ENCODE measurements at regions not wholly inside any gene's neighbourhood (a gene's known extent, or its start where the extent isn't known, plus 50 kb on each side); places are given as distances from the start of the nearest gene placed in this dataset.

DNA sequence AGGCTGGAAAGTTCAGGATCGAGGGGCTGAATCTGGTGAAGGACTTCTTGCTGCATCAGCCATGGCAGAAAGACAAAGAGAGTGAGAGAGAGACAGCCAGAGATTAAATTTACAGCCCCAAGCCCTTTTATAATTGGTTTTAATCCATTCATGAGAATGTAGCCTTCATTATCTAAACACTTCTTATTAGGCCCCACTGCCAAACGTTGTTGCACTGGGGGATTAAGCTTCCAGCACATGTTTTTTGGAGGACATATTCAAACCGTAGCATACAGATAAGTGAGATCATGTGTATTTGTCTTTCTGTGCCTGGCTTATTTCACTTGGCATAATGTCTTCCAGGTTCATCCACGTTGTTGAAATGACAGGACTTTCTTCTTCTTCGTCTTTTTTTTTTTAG is 524.7 kb downstream of the SPRY1 start:
- Mint-ChIP-seq H3K4me3 (no peak overlapping the region), H3K36me3 (ENCODE audit: low read depth) (no peaks in the 10 kb centered on the region), H3K27me3 (ENCODE audit: insufficient read depth) (no peaks in the 10 kb centered on the region), H3K4me1 (ENCODE audit: low read depth) (peaks cover 15% of the 10 kb centered on the region), H3K9me3 (no peaks in the 10 kb centered on the region), H3K27ac (no peak overlapping the region)
- TF ChIP-seq CTCF (IDR thresholded peaks at IDR 0.05), result no peak
- DNase-seq, result no peak

DNA sequence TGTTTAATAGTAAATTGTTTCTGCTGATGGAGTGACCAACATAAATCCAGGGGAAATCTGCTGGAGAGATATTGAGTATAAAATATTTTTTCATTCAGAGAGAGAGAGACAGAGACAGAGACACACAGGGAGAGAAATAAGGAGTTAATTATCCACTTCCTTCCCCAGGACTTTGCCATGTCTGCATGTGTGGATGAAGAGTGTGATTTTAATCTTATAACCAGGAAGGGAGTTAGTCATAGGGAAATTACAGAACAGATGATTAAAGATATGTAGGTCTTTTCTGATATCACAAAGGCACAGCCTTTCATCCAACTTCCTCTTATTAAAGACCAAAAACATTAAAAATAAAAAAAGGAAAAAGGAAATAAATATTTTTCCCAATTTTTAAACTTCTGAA is 526.3 kb downstream of the SPRY1 start:
- no peaks in the 10 kb centered on the region for H3K36me3 Mint-ChIP-seq (ENCODE audit: low read depth)
- no peak overlapping the region; the same call in 1 of the 2 replicates for H3K27ac Mint-ChIP-seq
- TF ChIP-seq CTCF (IDR thresholded peaks at IDR 0.05), result no peak
- H3K27me3 Mint-ChIP-seq (ENCODE audit: insufficient read depth), result no peaks in the 10 kb centered on the region
- H3K4me3 Mint-ChIP-seq, result no peak overlapping the region
- no peaks in the 10 kb centered on the region for H3K9me3 Mint-ChIP-seq
- no peak for DNase-seq
- H3K4me1 Mint-ChIP-seq (ENCODE audit: low read depth), result peaks cover 15% of the 10 kb centered on the region

- TF ChIP-seq CTCF (IDR thresholded peaks at IDR 0.05), result no peak
- Mint-ChIP-seq H3K4me3 (no peak overlapping the region), H3K27me3 (ENCODE audit: insufficient read depth) (no peaks in the 10 kb centered on the region; the same call in 1 of the 2 replicates), H3K36me3 (ENCODE audit: low read depth) (no peaks in the 10 kb centered on the region), H3K27ac (no peak overlapping the region), H3K4me1 (ENCODE audit: low read depth) (peaks cover 15% of the 10 kb centered on the region), H3K9me3 (no peaks in the 10 kb centered on the region)
- no peak for DNase-seq
These were observed 527.9 kb downstream of the SPRY1 start for GRCh38 chr4:123924536-123924935.

DNA sequence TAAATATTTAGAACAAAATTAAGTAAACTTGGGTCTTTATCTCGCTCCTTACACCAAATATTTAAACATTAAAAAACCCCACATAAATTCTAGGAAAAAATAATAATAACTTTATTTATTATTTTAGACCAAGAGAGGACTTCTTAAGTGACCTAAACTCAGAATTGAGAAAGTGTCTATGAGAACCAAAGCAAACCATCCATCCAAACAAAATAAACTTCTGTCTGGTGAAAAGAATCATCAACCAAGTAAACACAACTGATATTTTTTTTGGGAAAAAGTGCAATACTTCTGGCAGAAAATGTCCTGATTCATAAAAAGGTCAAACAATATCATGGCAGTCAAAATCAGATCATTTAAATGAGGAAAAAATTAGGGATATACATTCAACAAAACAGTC is 533.0 kb downstream of the SPRY1 start:
- no peak for TF ChIP-seq CTCF (IDR thresholded peaks at IDR 0.05)
- peaks cover 8% of the 10 kb centered on the region for H3K4me1 Mint-ChIP-seq (ENCODE audit: low read depth)
- no peak overlapping the region for H3K4me3 Mint-ChIP-seq
- H3K36me3 Mint-ChIP-seq (ENCODE audit: low read depth), result no peaks in the 10 kb centered on the region
- H3K27me3 Mint-ChIP-seq (ENCODE audit: insufficient read depth), result no peaks in the 10 kb centered on the region; the same call in 1 of the 2 replicates
- no peaks in the 10 kb centered on the region for H3K9me3 Mint-ChIP-seq
- H3K27ac Mint-ChIP-seq, result no peak overlapping the region
- no peak for DNase-seq

GRCh38 chr4:123930996-123931395 is 534.4 kb downstream of the SPRY1 start:
- no peak overlapping the region for H3K27ac Mint-ChIP-seq
- no peaks in the 10 kb centered on the region for H3K9me3 Mint-ChIP-seq
- H3K4me1 Mint-ChIP-seq (ENCODE audit: low read depth), result peaks cover 5% of the 10 kb centered on the region
- TF ChIP-seq CTCF (IDR thresholded peaks at IDR 0.05), result no peak
- no peak for DNase-seq
- H3K27me3 Mint-ChIP-seq (ENCODE audit: insufficient read depth), result no peaks in the 10 kb centered on the region; the same call in 1 of the 2 replicates
- no peak overlapping the region for H3K4me3 Mint-ChIP-seq
- no peaks in the 10 kb centered on the region for H3K36me3 Mint-ChIP-seq (ENCODE audit: low read depth)

DNA sequence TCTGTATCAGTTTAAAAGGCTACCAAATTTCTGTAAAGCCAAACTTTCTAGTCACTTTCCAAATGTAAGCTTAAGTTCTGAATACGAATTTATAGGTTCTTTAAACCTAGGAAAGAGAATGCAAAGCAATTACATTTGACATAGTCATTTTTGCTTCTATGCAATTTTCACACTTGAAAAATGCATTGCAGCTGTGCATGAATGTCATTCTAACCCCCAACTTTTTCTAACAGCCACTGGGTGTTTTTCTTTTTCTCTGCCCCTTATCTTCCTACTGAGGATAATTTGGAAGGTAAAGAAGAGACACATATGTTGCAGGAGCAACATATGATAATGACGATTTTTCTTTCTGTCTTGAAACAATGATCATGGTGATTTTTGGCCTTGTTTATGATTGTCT is 537.5 kb downstream of the SPRY1 start:
- H3K27me3 Mint-ChIP-seq (ENCODE audit: insufficient read depth), result no peaks in the 10 kb centered on the region
- H3K9me3 Mint-ChIP-seq, result no peaks in the 10 kb centered on the region
- no peaks in the 10 kb centered on the region for H3K36me3 Mint-ChIP-seq (ENCODE audit: low read depth)

More for the DNA sequence above, 537.5 kb downstream of the SPRY1 start:
- Mint-ChIP-seq H3K27ac (no peak overlapping the region), H3K4me3 (no peak overlapping the region), H3K4me1 (ENCODE audit: low read depth) (peaks cover 12% of the 10 kb centered on the region)
- no peak for TF ChIP-seq CTCF (IDR thresholded peaks at IDR 0.05)
- DNase-seq, result no peak
